Esophagus squamous epithelium (tissue), 4 donors: ENCODE measurements at regions not wholly inside any gene's neighbourhood (a gene's known extent, or its start where the extent isn't known, plus 50 kb on each side); places are given as distances from the start of the nearest gene placed in this dataset.

ENCODE experiments used
- CTCF ChIP-seq, 6 experiments: fragments of 450-650 bp in 4 of 6; fragments of 200-600 bp in 2 of 6; sonication (generic) in 2 of 6; IDR thresholded peaks; one replicate each; pipeline ENCODE4 v1.5.1; 2016 to 2019; ENCODE audit warnings: antibody characterized with exemption in 6 of 6, mild to moderate bottlenecking in 4 of 6, moderate library complexity in 4 of 6
- POLR2A ChIP-seq, 4 donors: fragments of 450-650 bp; IDR thresholded peaks; one replicate each; pipeline ENCODE4 v1.6.1; 2017; ENCODE audit warnings: antibody characterized with exemption in 4 of 4, mild to moderate bottlenecking in 4 of 4, moderate library complexity in 3 of 4

DNA sequence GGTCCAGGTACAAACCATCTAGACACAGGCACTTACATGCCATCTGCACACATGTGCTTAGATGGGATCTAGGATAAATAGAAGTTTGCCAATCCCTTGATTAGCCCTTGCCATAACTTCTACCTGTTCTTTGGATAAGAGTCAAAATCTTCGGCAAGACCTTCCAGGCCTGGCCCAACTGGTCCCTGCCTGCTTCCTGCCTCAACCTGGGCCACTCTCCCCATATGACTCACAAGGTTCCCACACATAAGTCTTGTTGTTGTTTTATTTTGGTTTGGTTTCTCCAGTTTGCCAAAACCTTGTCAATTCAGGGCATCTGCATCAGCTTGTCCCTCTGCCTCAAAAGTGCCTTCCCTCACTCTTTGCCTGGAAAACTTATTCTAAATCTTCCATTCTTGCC, 95.3 kb upstream of the XYLT1 start:
- TF ChIP-seq CTCF (IDR thresholded peaks at IDR 0.05) = no peak
- no peak for TF ChIP-seq POLR2A (IDR thresholded peaks at IDR 0.05)
